ENCODE measurements at regions not wholly inside any gene's neighbourhood (a gene's known extent, or its start where the extent isn't known, plus 50 kb on each side); places are given as distances from the start of the nearest gene placed in this dataset.

- no peaks in the 10 kb centered on the region for H3K9me3 ChIP-seq (ENCODE audit: low read length)
- H3K27me3 ChIP-seq (ENCODE audit: insufficient read depth, low read length), result no peaks in the 10 kb centered on the region
- H3K4me1 ChIP-seq (ENCODE audit: insufficient read depth, low read length), result peaks cover 11% of the 10 kb centered on the region
- no peaks in the 10 kb centered on the region for H3K36me3 ChIP-seq (ENCODE audit: insufficient read depth, low read length)
- H2AFZ ChIP-seq (ENCODE audit: low read depth, low read length), result no peak overlapping the region
- H3K4me3 ChIP-seq (ENCODE audit: low read length), result no peak overlapping the region
Observed at GRCh38 chr3:193996641-193997089, 139.3 kb upstream of the HES1 start.

- H2AFZ ChIP-seq (ENCODE audit: low read depth, low read length), result no peak overlapping the region
- H3K36me3 ChIP-seq (ENCODE audit: insufficient read depth, low read length), result no peaks in the 10 kb centered on the region
- peaks cover 11% of the 10 kb centered on the region for H3K4me1 ChIP-seq (ENCODE audit: insufficient read depth, low read length)
- no peaks in the 10 kb centered on the region for H3K9me3 ChIP-seq (ENCODE audit: low read length)
- H3K4me3 ChIP-seq (ENCODE audit: low read length), result no peak overlapping the region
- no peaks in the 10 kb centered on the region for H3K27me3 ChIP-seq (ENCODE audit: insufficient read depth, low read length)
Observed at GRCh38 chr3:193997228-193998122, 138.5 kb upstream of the HES1 start.

GRCh38 chr3:193998123-193998448 is 137.9 kb upstream of the HES1 start:
- Histone ChIP-seq H3K36me3 (ENCODE audit: insufficient read depth, low read length) (no peaks in the 10 kb centered on the region), H3K9me3 (ENCODE audit: low read length) (no peaks in the 10 kb centered on the region), H2AFZ (ENCODE audit: low read depth, low read length) (no peak overlapping the region), H3K27me3 (ENCODE audit: insufficient read depth, low read length) (no peaks in the 10 kb centered on the region), H3K4me1 (ENCODE audit: insufficient read depth, low read length) (peaks cover 14% of the 10 kb centered on the region), H3K4me3 (ENCODE audit: low read length) (no peak overlapping the region)

- Histone ChIP-seq H3K4me1 (ENCODE audit: insufficient read depth, low read length) (peaks cover 19% of the 10 kb centered on the region), H3K36me3 (ENCODE audit: insufficient read depth, low read length) (no peaks in the 10 kb centered on the region), H3K9me3 (ENCODE audit: low read length) (no peaks in the 10 kb centered on the region), H3K27me3 (ENCODE audit: insufficient read depth, low read length) (no peaks in the 10 kb centered on the region), H2AFZ (ENCODE audit: low read depth, low read length) (no peak overlapping the region), H3K4me3 (ENCODE audit: low read length) (no peak overlapping the region)
Observed at GRCh38 chr3:193998628-193999195, 137.2 kb upstream of the HES1 start.

GRCh38 chr3:194000100-194000499 is 135.8 kb upstream of the HES1 start:
- H2AFZ ChIP-seq (ENCODE audit: low read depth, low read length), result no peak overlapping the region
- H3K27me3 ChIP-seq (ENCODE audit: insufficient read depth, low read length), result no peaks in the 10 kb centered on the region
- H3K4me3 ChIP-seq (ENCODE audit: low read length), result no peak overlapping the region
- no peaks in the 10 kb centered on the region for H3K9me3 ChIP-seq (ENCODE audit: low read length)
- H3K36me3 ChIP-seq (ENCODE audit: insufficient read depth, low read length), result no peaks in the 10 kb centered on the region
- peaks cover 21% of the 10 kb centered on the region for H3K4me1 ChIP-seq (ENCODE audit: insufficient read depth, low read length)

GRCh38 chr3:194000712-194001111 is 135.2 kb upstream of the HES1 start:
- H3K27me3 ChIP-seq (ENCODE audit: insufficient read depth, low read length), result no peaks in the 10 kb centered on the region
- no peaks in the 10 kb centered on the region for H3K9me3 ChIP-seq (ENCODE audit: low read length)
- H3K4me3 ChIP-seq (ENCODE audit: low read length), result no peak overlapping the region
- peaks cover 21% of the 10 kb centered on the region for H3K4me1 ChIP-seq (ENCODE audit: insufficient read depth, low read length)
- no peak overlapping the region for H2AFZ ChIP-seq (ENCODE audit: low read depth, low read length)
- H3K36me3 ChIP-seq (ENCODE audit: insufficient read depth, low read length), result no peaks in the 10 kb centered on the region

GRCh38 chr3:194001728-194002459 is 134.1 kb upstream of the HES1 start:
- Histone ChIP-seq H3K4me3 (ENCODE audit: low read length) (no peak overlapping the region), H2AFZ (ENCODE audit: low read depth, low read length) (no peak overlapping the region), H3K9me3 (ENCODE audit: low read length) (no peaks in the 10 kb centered on the region), H3K27me3 (ENCODE audit: insufficient read depth, low read length) (no peaks in the 10 kb centered on the region), H3K4me1 (ENCODE audit: insufficient read depth, low read length) (peaks cover 10% of the 10 kb centered on the region), H3K36me3 (ENCODE audit: insufficient read depth, low read length) (no peaks in the 10 kb centered on the region)

- Histone ChIP-seq H3K9me3 (ENCODE audit: low read length) (no peaks in the 10 kb centered on the region), H2AFZ (ENCODE audit: low read depth, low read length) (peak overlapping the region; percentile 90), H3K4me3 (ENCODE audit: low read length) (peak overlapping the region; percentile 45), H3K27me3 (ENCODE audit: insufficient read depth, low read length) (no peaks in the 10 kb centered on the region), H3K4me1 (ENCODE audit: insufficient read depth, low read length) (peaks cover 9% of the 10 kb centered on the region), H3K36me3 (ENCODE audit: insufficient read depth, low read length) (no peaks in the 10 kb centered on the region)
Observed at GRCh38 chr3:194003114-194004057, 132.6 kb upstream of the HES1 start.

GRCh38 chr3:194005930-194006501 is 129.9 kb upstream of the HES1 start:
- H3K4me3 ChIP-seq (ENCODE audit: low read length), result no peak overlapping the region

GRCh38 chr3:194007592-194008337 is 128.2 kb upstream of the HES1 start:
- peaks cover 9% of the 10 kb centered on the region for H3K4me1 ChIP-seq (ENCODE audit: insufficient read depth, low read length)
- no peaks in the 10 kb centered on the region for H3K36me3 ChIP-seq (ENCODE audit: insufficient read depth, low read length)
- no peak overlapping the region for H3K4me3 ChIP-seq (ENCODE audit: low read length)
- no peaks in the 10 kb centered on the region for H3K27me3 ChIP-seq (ENCODE audit: insufficient read depth, low read length)
- no peaks in the 10 kb centered on the region for H3K9me3 ChIP-seq (ENCODE audit: low read length)
- no peak overlapping the region for H2AFZ ChIP-seq (ENCODE audit: low read depth, low read length)

More at GRCh38 chr3:194005930-194006501, 129.9 kb upstream of the HES1 start:
- H3K9me3 ChIP-seq (ENCODE audit: low read length), result no peaks in the 10 kb centered on the region
- H3K4me1 ChIP-seq (ENCODE audit: insufficient read depth, low read length), result peaks cover 9% of the 10 kb centered on the region
- H2AFZ ChIP-seq (ENCODE audit: low read depth, low read length), result no peak overlapping the region
- H3K36me3 ChIP-seq (ENCODE audit: insufficient read depth, low read length), result no peaks in the 10 kb centered on the region
- no peaks in the 10 kb centered on the region for H3K27me3 ChIP-seq (ENCODE audit: insufficient read depth, low read length)

GRCh38 chr3:194009019-194009418 is 126.9 kb upstream of the HES1 start:
- H3K9me3 ChIP-seq (ENCODE audit: low read length), result no peaks in the 10 kb centered on the region
- no peak overlapping the region for H3K4me3 ChIP-seq (ENCODE audit: low read length)
- no peaks in the 10 kb centered on the region for H3K27me3 ChIP-seq (ENCODE audit: insufficient read depth, low read length)
- H3K36me3 ChIP-seq (ENCODE audit: insufficient read depth, low read length), result no peaks in the 10 kb centered on the region
- no peaks in the 10 kb centered on the region for H3K4me1 ChIP-seq (ENCODE audit: insufficient read depth, low read length)
- H2AFZ ChIP-seq (ENCODE audit: low read depth, low read length), result no peak overlapping the region
